ENCODE measurements at regions not wholly inside any gene's neighbourhood (a gene's known extent, or its start where the extent isn't known, plus 50 kb on each side); places are given as distances from the start of the nearest gene placed in this dataset.

DNA sequence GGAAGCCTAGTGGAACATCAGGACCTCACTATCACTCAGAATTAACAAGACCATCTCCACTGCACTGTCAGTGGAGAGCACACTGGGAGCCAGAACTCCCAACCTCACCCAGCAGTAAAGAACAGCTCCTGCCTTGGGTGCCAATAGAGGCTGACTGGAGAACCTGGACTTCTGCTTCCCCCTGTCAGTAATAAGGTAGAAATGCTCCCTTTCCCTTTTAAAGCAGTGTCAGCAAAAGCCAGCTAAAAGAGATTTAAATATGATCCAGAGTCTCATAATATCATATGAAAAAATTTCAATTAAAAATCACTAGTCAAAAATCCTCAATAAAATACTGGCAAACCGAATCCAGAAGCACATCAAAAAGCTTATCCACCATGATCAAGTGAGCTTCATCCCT is 82.8 kb downstream of the SPATA19 start:
- no peak overlapping the region for H3K27ac ChIP-seq
- TF ChIP-seq, protein P1, sequence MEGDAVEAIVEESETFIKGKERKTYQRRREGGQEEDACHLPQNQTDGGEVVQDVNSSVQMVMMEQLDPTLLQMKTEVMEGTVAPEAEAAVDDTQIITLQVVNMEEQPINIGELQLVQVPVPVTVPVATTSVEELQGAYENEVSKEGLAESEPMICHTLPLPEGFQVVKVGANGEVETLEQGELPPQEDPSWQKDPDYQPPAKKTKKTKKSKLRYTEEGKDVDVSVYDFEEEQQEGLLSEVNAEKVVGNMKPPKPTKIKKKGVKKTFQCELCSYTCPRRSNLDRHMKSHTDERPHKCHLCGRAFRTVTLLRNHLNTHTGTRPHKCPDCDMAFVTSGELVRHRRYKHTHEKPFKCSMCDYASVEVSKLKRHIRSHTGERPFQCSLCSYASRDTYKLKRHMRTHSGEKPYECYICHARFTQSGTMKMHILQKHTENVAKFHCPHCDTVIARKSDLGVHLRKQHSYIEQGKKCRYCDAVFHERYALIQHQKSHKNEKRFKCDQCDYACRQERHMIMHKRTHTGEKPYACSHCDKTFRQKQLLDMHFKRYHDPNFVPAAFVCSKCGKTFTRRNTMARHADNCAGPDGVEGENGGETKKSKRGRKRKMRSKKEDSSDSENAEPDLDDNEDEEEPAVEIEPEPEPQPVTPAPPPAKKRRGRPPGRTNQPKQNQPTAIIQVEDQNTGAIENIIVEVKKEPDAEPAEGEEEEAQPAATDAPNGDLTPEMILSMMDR (IDR thresholded peaks at IDR 0.05) = no peak
- H3K4me3 ChIP-seq = no peak overlapping the region
- no peak for DNase-seq (ENCODE audit: low spot score)

- Histone ChIP-seq H3K4me3 (no peak overlapping the region), H3K27ac (no peak overlapping the region)
- TF ChIP-seq, protein P1 (IDR thresholded peaks at IDR 0.05) = no peak
- no peak for DNase-seq (ENCODE audit: low spot score)
Measured at GRCh38 chr11:133753150-133753549, 92.2 kb downstream of the SPATA19 start.

- Histone ChIP-seq H3K4me3 (no peak overlapping the region), H3K27ac (no peak overlapping the region)
- DNase-seq (ENCODE audit: low spot score) = no peak
- TF ChIP-seq, protein P1 (IDR thresholded peaks at IDR 0.05) = no peak
Measured at GRCh38 chr11:133749841-133750240, 95.5 kb downstream of the SPATA19 start.

GRCh38 chr11:133747409-133747808 is 97.9 kb downstream of the SPATA19 start:
- no peak for DNase-seq (ENCODE audit: low spot score)
- TF ChIP-seq, protein P1 (IDR thresholded peaks at IDR 0.05) = no peak
- Histone ChIP-seq H3K4me3 (no peak overlapping the region), H3K27ac (no peak overlapping the region)

DNA sequence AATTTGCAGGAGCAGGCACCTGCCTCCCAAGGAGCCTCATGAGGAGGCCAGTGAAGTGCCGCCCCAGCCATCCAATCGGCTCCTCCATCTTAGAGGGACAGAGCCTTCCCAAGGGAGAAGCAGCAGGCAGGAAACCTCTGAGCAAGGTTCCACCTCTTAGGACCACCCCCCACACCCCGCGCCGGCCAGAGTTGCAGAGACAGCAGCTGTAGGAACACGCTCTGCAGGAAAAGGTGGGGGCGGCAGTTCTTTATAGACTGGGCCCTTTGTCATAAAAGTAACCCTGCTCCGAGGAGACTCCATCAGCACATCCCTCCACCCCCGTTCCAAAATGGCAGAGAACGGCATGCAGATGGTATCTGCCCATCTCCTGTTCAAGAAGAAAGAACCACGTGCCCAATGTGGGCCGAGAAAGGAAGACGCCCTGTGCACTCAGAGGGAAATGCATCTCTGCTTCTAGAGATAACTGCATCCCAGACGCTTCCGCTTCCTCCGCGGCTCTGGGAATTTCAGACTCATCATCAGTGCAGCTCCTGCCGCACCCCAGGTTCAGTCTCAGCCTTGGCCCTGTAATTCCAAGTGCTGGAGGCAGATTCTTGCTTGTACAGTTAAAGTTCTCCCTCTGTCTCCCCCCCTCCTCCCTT is 98.5 kb downstream of the SPATA19 start:
- no peak overlapping the region for H3K4me3 ChIP-seq
- H3K27ac ChIP-seq = no peak overlapping the region
- no peak for DNase-seq (ENCODE audit: low spot score)
- TF ChIP-seq, protein P1 (IDR thresholded peaks at IDR 0.05) = no peak

GRCh38 chr11:133745791-133746190 is 99.5 kb downstream of the SPATA19 start:
- H3K4me3 ChIP-seq = no peak overlapping the region
- no peak overlapping the region for H3K27ac ChIP-seq
- no peak for DNase-seq (ENCODE audit: low spot score)
- TF ChIP-seq, protein P1 (IDR thresholded peaks at IDR 0.05) = no peak

GRCh38 chr11:133742353-133742752 is 103.0 kb downstream of the SPATA19 start:
- TF ChIP-seq, protein P1 (IDR thresholded peaks at IDR 0.05) = no peak

More at GRCh38 chr11:133742353-133742752, 103.0 kb downstream of the SPATA19 start:
- Histone ChIP-seq H3K4me3 (no peak overlapping the region), H3K27ac (no peak overlapping the region)
- DNase-seq (ENCODE audit: low spot score) = no peak

Measured in coronary artery (tissue), 2 donors.